A549 (cell line): ENCODE measurements at regions not wholly inside any gene's neighbourhood (a gene's known extent, or its start where the extent isn't known, plus 50 kb on each side); places are given as distances from the start of the nearest gene placed in this dataset.

Experiments used
- ATAC-seq, 2 experiments: fragments of 200-7000 bp in 1 of 2; fragments of >200 bp in 1 of 2; cut with Nextera tagmentation in 1 of 2; cut with Tn5 transposase in 1 of 2; 3 replicates each; pipeline versions ENCODE4 v1.8.0 to v1.9.1; 2018 to 2020; ENCODE audit warnings: mild to moderate bottlenecking in 1 of 2, moderate library complexity in 1 of 2
- CTCF ChIA-PET: fragments of 300-600 bp; sonication (Branson Sonifier 250); formaldehyde crosslinking; extraction: SDS; loops from one replicate; lab custom pipeline; 2021; ENCODE audit warnings: antibody characterized with exemption, inconsistent platforms; lab: Yijun Ruan, JAX
- POLR2A ChIA-PET: fragments of 350-600 bp; formaldehyde crosslinking; extraction: SDS; loops from one replicate; lab custom pipeline; 2021; ENCODE audit warnings: antibody characterized with exemption, inconsistent platforms; lab: Yijun Ruan, JAX
- DNase-seq, 2 experiments: peaks; one replicate each; pipeline versions ENCODE4 v3.0.0 to v3.0.0-alpha.2; 2011 to 2016; ENCODE audit warnings: low read depth in 1 of 2, low spot score in 1 of 2
- FAIRE-seq: peaks from 2 replicates; lab custom pipeline; 2011; peaks lifted over from hg19 to GRCh38; lab: Jason Lieb, UNC
- H3K27ac ChIP-seq, 2 experiments: fragments of >200 bp; sonication (Bioruptor Twin); formaldehyde crosslinking; 3 replicates each; pipeline ENCODE4 v1.5.1; 2016 to 2017
- H3K4me1 ChIP-seq: fragments of >200 bp; sonication (Bioruptor Twin); formaldehyde crosslinking; 3 replicates; pipeline ENCODE4 v1.6.1; 2016
- H3K4me2 ChIP-seq: fragments of >200 bp; sonication (Bioruptor Twin); formaldehyde crosslinking; 3 replicates; pipeline ENCODE4 v1.6.1; 2016
- H3K4me3 ChIP-seq: fragments of >200 bp; sonication (Bioruptor Twin); formaldehyde crosslinking; 3 replicates; pipeline ENCODE4 v1.5.1; 2016
- H3K9me3 ChIP-seq: fragments of >200 bp; sonication (Bioruptor Twin); formaldehyde crosslinking; 3 replicates; pipeline ENCODE4 v1.6.1; 2016
- CBX2 ChIP-seq: fragments of 200-600 bp; sonication (generic); IDR thresholded peaks from 2 replicates; pipeline ENCODE4 v1.6.1; 2016; ENCODE audit warnings: low read depth, mild to moderate bottlenecking, borderline replicate concordance
- CBX8 ChIP-seq: fragments of 200-600 bp; sonication (generic); IDR thresholded peaks from 2 replicates; pipeline ENCODE4 v1.6.1; 2016
- CHD4 ChIP-seq: fragments of 200-600 bp; sonication (generic); IDR thresholded peaks from 2 replicates; pipeline ENCODE4 v1.6.1; 2016; ENCODE audit warnings: antibody characterized with exemption, mild to moderate bottlenecking, borderline replicate concordance
- EP300 ChIP-seq, 2 experiments: fragments of >200 bp; sonication (Bioruptor Twin); formaldehyde crosslinking; IDR thresholded peaks; 2 replicates in 1 of 2; 3 replicates in 1 of 2; pipeline ENCODE4 v1.6.1; 2016 to 2017
- ESRRA ChIP-seq: fragments of 150-350 bp; IDR thresholded peaks from 2 replicates; pipeline ENCODE4 v1.6.1; 2014; ENCODE audit warnings: mild to moderate bottlenecking, low read length, borderline replicate concordance
- FOSL2 ChIP-seq, 2 experiments: fragments of 450-650 bp in 1 of 2; fragments of >200 bp in 1 of 2; sonication (Bioruptor Twin) in 1 of 2; formaldehyde crosslinking; IDR thresholded peaks; 2 replicates each; pipeline versions ENCODE4 v1.5.0 to v1.6.1; 2016 to 2020; ENCODE audit warnings: mild to moderate bottlenecking in 1 of 2, moderate library complexity in 1 of 2
- FOXS1 ChIP-seq: fragments of 250-450 bp; sonication (Bioruptor Pico); IDR thresholded peaks from 2 replicates; pipeline ENCODE4 v1.5.0; 2020; ENCODE audit warnings: mild to moderate bottlenecking, moderate library complexity
- HDAC2 ChIP-seq: fragments of 200-600 bp; sonication (generic); IDR thresholded peaks from 2 replicates; pipeline ENCODE4 v1.6.1; 2016
- HEYL ChIP-seq: fragments of 250-450 bp; sonication (Bioruptor Pico); IDR thresholded peaks from 2 replicates; pipeline ENCODE4 v1.8.0; 2021; ENCODE audit warnings: mild to moderate bottlenecking, moderate library complexity
- HOXB13 ChIP-seq: fragments of 250-450 bp; sonication (Bioruptor Pico); IDR thresholded peaks from 2 replicates; pipeline ENCODE4 v1.5.0; 2020; ENCODE audit warnings: low read depth, mild to moderate bottlenecking, moderate library complexity
- HOXB5 ChIP-seq: fragments of 250-450 bp; sonication (Bioruptor Pico); IDR thresholded peaks from 2 replicates; pipeline ENCODE4 v1.5.0; 2020; ENCODE audit warnings: mild to moderate bottlenecking, moderate library complexity
- MAFK ChIP-seq: fragments of 450-650 bp; IDR thresholded peaks from 2 replicates; pipeline ENCODE4 v1.6.1; 2014; ENCODE audit not compliant: partially characterized antibody
- MYC ChIP-seq: IDR thresholded peaks from 2 replicates; pipeline ENCODE4 v1.6.1; 2012; ENCODE audit warnings: mild to moderate bottlenecking, inconsistent platforms, low read length, improper control_type of control experiment, borderline replicate concordance
- PHF8 ChIP-seq: fragments of 200-600 bp; sonication (generic); IDR thresholded peaks from 2 replicates; pipeline ENCODE4 v1.6.1; 2016; ENCODE audit warnings: low read depth, mild to moderate bottlenecking, antibody characterized with exemption, moderate library complexity, borderline replicate concordance
- POLR2A ChIP-seq: IDR thresholded peaks from 2 replicates; pipeline ENCODE4 v1.6.1; 2012; ENCODE audit warnings: mild to moderate bottlenecking, low read length
- POLR2AphosphoS2 ChIP-seq: conservative IDR thresholded peaks from 2 replicates; pipeline ENCODE4 v1.6.1; 2012; ENCODE audit warnings: low read length, improper control_type of control experiment, inconsistent platforms
- RARB ChIP-seq: fragments of 250-450 bp; sonication (Bioruptor Pico); IDR thresholded peaks from 2 replicates; pipeline ENCODE4 v1.8.0; 2021; ENCODE audit warnings: mild to moderate bottlenecking, moderate library complexity
- RCOR1 ChIP-seq: fragments of 150-350 bp; IDR thresholded peaks from 2 replicates; pipeline ENCODE4 v1.6.1; 2014; ENCODE audit warnings: antibody characterized with exemption, low read length, low read depth
- RFX5 ChIP-seq: fragments of 450-650 bp; IDR thresholded peaks from 2 replicates; pipeline ENCODE4 v1.7.1; 2014; ENCODE audit warnings: antibody characterized with exemption, mild to moderate bottlenecking, moderate library complexity
- RNF2 ChIP-seq: fragments of 200-600 bp; sonication (generic); IDR thresholded peaks from 2 replicates; pipeline ENCODE4 v1.6.1; 2016; ENCODE audit warnings: low read depth, mild to moderate bottlenecking, antibody characterized with exemption, moderate library complexity, borderline replicate concordance
- SMC3 ChIP-seq: fragments of >200 bp; sonication (Bioruptor Twin); formaldehyde crosslinking; IDR thresholded peaks from 3 replicates; pipeline ENCODE4 v1.6.1; 2018; ENCODE audit warnings: inconsistent platforms
- SREBF2 ChIP-seq: fragments of 450-650 bp; IDR thresholded peaks from 2 replicates; pipeline ENCODE4 v1.6.1; 2014; ENCODE audit warnings: mild to moderate bottlenecking, moderate library complexity
- TFCP2L1 ChIP-seq: fragments of 250-450 bp; sonication (Bioruptor Pico); IDR thresholded peaks from 2 replicates; pipeline ENCODE4 v1.5.0; 2021; ENCODE audit warnings: mild to moderate bottlenecking
- TP53 ChIP-seq: fragments of 250-450 bp; sonication (Bioruptor Pico); IDR thresholded peaks from 2 replicates; pipeline ENCODE4 v1.5.0; 2021; ENCODE audit warnings: mild to moderate bottlenecking, moderate library complexity
- ZC3H11A ChIP-seq: fragments of 450-650 bp; IDR thresholded peaks from 2 replicates; pipeline ENCODE4 v1.6.1; 2014; ENCODE audit warnings: antibody characterized with exemption, mild to moderate bottlenecking
- WGBS: methylation state at CpG from one replicate; pipeline ENCODE4 v1.1.6; 2017; ENCODE audit errors: missing lambda C conversion rate; 5-methylcytosine and 5-hydroxymethylcytosine counted together
- TF ChIP-seq, protein P1 (sequence below): IDR thresholded peaks from 2 replicates; pipeline ENCODE4 v1.6.1; 2012; ENCODE audit warnings: low read depth, borderline replicate concordance
- TF ChIP-seq, protein P2 (sequence below): fragments of 250-450 bp; sonication (Bioruptor Pico); IDR thresholded peaks from 2 replicates; pipeline ENCODE4 v1.5.0; 2020; ENCODE audit warnings: low read depth, mild to moderate bottlenecking, moderate library complexity
- TF ChIP-seq, protein P3 (sequence below): fragments of 450-650 bp; IDR thresholded peaks from 2 replicates; pipeline ENCODE4 v1.6.1; 2014; ENCODE audit warnings: antibody characterized with exemption
- TF ChIP-seq, protein P4 (sequence below): fragments of >200 bp; sonication (Bioruptor Twin); formaldehyde crosslinking; IDR thresholded peaks from 2 replicates; pipeline ENCODE4 v1.6.1; 2016

GRCh38 chr10:37632641-37633040, 224.8 kb downstream of the ZNF248 start (continued):
- TF ChIP-seq MAFK: no peak

- Histone ChIP-seq H3K4me2 (no peak overlapping the region), H3K27ac (no peak overlapping the region), H3K4me1 (no peaks in the 10 kb centered on the region), H3K9me3 (no peaks in the 10 kb centered on the region), H3K4me3 (no peak overlapping the region)
- FAIRE-seq (peak; percentile 36), DNase-seq (no peak), ATAC-seq (no peak)
- CTCF ChIA-PET: no interaction called here
- TF ChIP-seq MYC (no peak), ESRRA (no peak), RARB (CRISPR knock-in tag) (no peak), EP300 (IDR thresholded peaks at IDR 0.05) (no peak), RNF2 (no peak), POLR2A (no peak), CBX8 (no peak), HOXB5 (CRISPR knock-in tag) (no peak), CBX2 (no peak), RCOR1 (no peak), HOXB13 (CRISPR knock-in tag) (no peak), ZC3H11A (no peak), FOSL2 (IDR thresholded peaks at IDR 0.05) (no peak), FOSL2 (CRISPR knock-in tag; IDR thresholded peaks at IDR 0.05) (no peak), CHD4 (no peak)
- TF ChIP-seq, protein P1, sequence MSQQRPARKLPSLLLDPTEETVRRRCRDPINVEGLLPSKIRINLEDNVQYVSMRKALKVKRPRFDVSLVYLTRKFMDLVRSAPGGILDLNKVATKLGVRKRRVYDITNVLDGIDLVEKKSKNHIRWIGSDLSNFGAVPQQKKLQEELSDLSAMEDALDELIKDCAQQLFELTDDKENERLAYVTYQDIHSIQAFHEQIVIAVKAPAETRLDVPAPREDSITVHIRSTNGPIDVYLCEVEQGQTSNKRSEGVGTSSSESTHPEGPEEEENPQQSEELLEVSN: no peak
- TF ChIP-seq, protein P2, sequence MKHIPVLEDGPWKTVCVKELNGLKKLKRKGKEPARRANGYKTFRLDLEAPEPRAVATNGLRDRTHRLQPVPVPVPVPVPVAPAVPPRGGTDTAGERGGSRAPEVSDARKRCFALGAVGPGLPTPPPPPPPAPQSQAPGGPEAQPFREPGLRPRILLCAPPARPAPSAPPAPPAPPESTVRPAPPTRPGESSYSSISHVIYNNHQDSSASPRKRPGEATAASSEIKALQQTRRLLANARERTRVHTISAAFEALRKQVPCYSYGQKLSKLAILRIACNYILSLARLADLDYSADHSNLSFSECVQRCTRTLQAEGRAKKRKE (CRISPR knock-in tag): no peak
- TF ChIP-seq, protein P3, sequence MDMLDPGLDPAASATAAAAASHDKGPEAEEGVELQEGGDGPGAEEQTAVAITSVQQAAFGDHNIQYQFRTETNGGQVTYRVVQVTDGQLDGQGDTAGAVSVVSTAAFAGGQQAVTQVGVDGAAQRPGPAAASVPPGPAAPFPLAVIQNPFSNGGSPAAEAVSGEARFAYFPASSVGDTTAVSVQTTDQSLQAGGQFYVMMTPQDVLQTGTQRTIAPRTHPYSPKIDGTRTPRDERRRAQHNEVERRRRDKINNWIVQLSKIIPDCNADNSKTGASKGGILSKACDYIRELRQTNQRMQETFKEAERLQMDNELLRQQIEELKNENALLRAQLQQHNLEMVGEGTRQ: no peak
- 23% methylated on average over 5 of the region's 5 CpGs for WGBS
- POLR2A ChIA-PET: no interaction called here
Measured at GRCh38 chr10:37623506-37623905, 233.9 kb downstream of the ZNF248 start.

GRCh38 chr10:37619336-37619735, 238.1 kb downstream of the ZNF248 start:
- CTCF ChIA-PET: no interaction called here
- POLR2A ChIA-PET: no interaction called here
- H3K27ac ChIP-seq: no peak overlapping the region
- H3K4me1 ChIP-seq: no peaks in the 10 kb centered on the region
- ATAC-seq (no peak), DNase-seq (no peak), FAIRE-seq (no peak)
- no peak overlapping the region for H3K4me2 ChIP-seq
- 18% methylated on average over 3 of the region's 3 CpGs for WGBS
- TF ChIP-seq RFX5 (no peak), MAFK (no peak), TFCP2L1 (CRISPR knock-in tag) (no peak), PHF8 (no peak), TP53 (CRISPR knock-in tag) (no peak), CBX8 (no peak)
- no peak overlapping the region for H3K4me3 ChIP-seq
- peaks cover 17% of the 10 kb centered on the region for H3K9me3 ChIP-seq

GRCh38 chr10:37588299-37588698, 269.1 kb downstream of the ZNF248 start:
- no peak for FAIRE-seq
- 61% methylated on average over 6 of the region's 6 CpGs for WGBS
- POLR2A ChIA-PET: no interaction called here

More at GRCh38 chr10:37588299-37588698, 269.1 kb downstream of the ZNF248 start:
- no peaks in the 10 kb centered on the region for H3K4me1 ChIP-seq
- H3K4me2 ChIP-seq: no peak overlapping the region
- DNase-seq (no peak), ATAC-seq (no peak)
- TF ChIP-seq SMC3 (no peak), RFX5 (no peak), CBX2 (no peak), POLR2A (no peak), ZC3H11A (no peak), POLR2AphosphoS2 (no peak), HEYL (no peak), SREBF2 (no peak), HDAC2 (no peak), FOXS1 (CRISPR knock-in tag) (no peak)
- TF ChIP-seq, protein P2 (CRISPR knock-in tag): no peak
- TF ChIP-seq, protein P4, sequence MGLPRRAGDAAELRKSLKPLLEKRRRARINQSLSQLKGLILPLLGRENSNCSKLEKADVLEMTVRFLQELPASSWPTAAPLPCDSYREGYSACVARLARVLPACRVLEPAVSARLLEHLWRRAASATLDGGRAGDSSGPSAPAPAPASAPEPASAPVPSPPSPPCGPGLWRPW: no peak
- CTCF ChIA-PET: no interaction called here
- H3K9me3 ChIP-seq: 0 out of 3 replicates have a peak, but pooled peaks cover 8% of the 10 kb centered on the region
- no peak overlapping the region for H3K4me3 ChIP-seq
- H3K27ac ChIP-seq: no peak overlapping the region
